ENCODE measurements at regions not wholly inside any gene's neighbourhood (a gene's known extent, or its start where the extent isn't known, plus 50 kb on each side); places are given as distances from the start of the nearest gene placed in this dataset.

GRCh38 chr10:110446954-110447608 is 50.6 kb upstream of the DUSP5 start:
- Histone ChIP-seq H3K4me1 (peaks cover 0 to 17% (median 9%) of the 10 kb centered on the region in 12 donors), H3K27me3 (no peaks in the 10 kb centered on the region), H3K9me3 (peaks cover 0 to 4% (median 0%) of the 10 kb centered on the region in 12 donors), H3K4me3 (no peak overlapping the region), H3K27ac (peak overlapping the region in 1 of 12 donors; percentile 60), H3K36me3 (no peaks in the 10 kb centered on the region)
- WGBS, 4 donors, result 59 to 74% (median 65%) methylated on average over 6 of the region's 6 CpGs
- peak in 3 of 4 donors; percentile 19 to 36 (median 36) for ATAC-seq
- peak in 2 of 5 donors; percentile 12 to 52 for DNase-seq
- intact Hi-C loops (cut with DNase I), result no loop called here
- TF ChIP-seq POLR2A (IDR thresholded peaks at IDR 0.05) (no peak), CTCF (IDR thresholded peaks at IDR 0.05) (peak in 1 of 12 donors; percentile 9)

GRCh38 chr10:110447886-110448285 is 49.8 kb upstream of the DUSP5 start:
- peak overlapping the region in 1 of 12 donors; percentile 60 for H3K27ac ChIP-seq

More at GRCh38 chr10:110447886-110448285, 49.8 kb upstream of the DUSP5 start:
- Histone ChIP-seq H3K36me3 (no peaks in the 10 kb centered on the region), H3K4me3 (no peak overlapping the region), H3K9me3 (peaks cover 0 to 4% (median 0%) of the 10 kb centered on the region in 12 donors), H3K27me3 (no peaks in the 10 kb centered on the region), H3K4me1 (peaks cover 0 to 17% (median 8%) of the 10 kb centered on the region in 12 donors)
- WGBS, 4 donors, result 93 to 98% (median 95%) methylated on average over 1 of the region's 1 CpG
- no peak for TF ChIP-seq CTCF (IDR thresholded peaks at IDR 0.05)
- TF ChIP-seq POLR2A (IDR thresholded peaks at IDR 0.05), result no peak
- ATAC-seq (no peak), DNase-seq (no peak)
- intact Hi-C loops (cut with DNase I), result no loop called here
